ENCODE measurements at regions not wholly inside any gene's neighbourhood (a gene's known extent, or its start where the extent isn't known, plus 50 kb on each side); places are given as distances from the start of the nearest gene placed in this dataset.

DNA sequence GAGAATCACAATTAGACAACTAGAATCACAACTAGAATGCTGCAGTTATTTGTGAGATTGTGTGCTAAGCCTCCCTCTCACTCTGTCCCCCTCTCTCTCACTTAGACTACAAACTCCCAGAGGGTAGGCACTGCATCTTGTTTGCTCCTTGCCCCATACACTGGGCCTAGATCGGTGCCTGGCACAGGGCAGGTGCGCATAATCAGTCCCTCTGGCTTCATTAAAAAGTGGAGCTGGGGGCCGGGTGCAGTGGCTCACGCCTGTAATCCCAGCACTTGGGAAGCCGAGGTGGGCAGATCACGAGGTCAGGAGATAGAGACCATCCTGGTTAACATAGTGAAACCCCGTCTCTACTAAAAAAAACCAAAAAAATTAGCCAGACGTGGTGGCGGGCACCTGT, 456.8 kb downstream of the MIAT start:
- TF ChIP-seq POLR2A (IDR thresholded peaks at IDR 0.05) = no peak
- TF ChIP-seq CTCF (IDR thresholded peaks at IDR 0.05) = no peak

All from Peyer's patch (tissue), 4 donors.